Mucosa of stomach (tissue), 1 donor: ENCODE measurements at regions not wholly inside any gene's neighbourhood (a gene's known extent, or its start where the extent isn't known, plus 50 kb on each side); places are given as distances from the start of the nearest gene placed in this dataset.

ENCODE experiments used
- H3K27me3 ChIP-seq: one replicate; pipeline ENCODE4 v1.7.0; 2013; ENCODE audit warnings: mild to moderate bottlenecking, low read length; ENCODE audit not compliant: control insufficient read depth, insufficient read depth
- H3K36me3 ChIP-seq: one replicate; pipeline ENCODE4 v1.7.0; 2013; ENCODE audit warnings: low read length; ENCODE audit not compliant: control insufficient read depth, insufficient read depth
- H3K4me1 ChIP-seq: one replicate; pipeline ENCODE4 v1.7.0; 2013; ENCODE audit warnings: mild to moderate bottlenecking, low read length; ENCODE audit not compliant: control insufficient read depth, insufficient read depth
- H3K4me3 ChIP-seq: one replicate; pipeline ENCODE4 v1.7.0; 2013; ENCODE audit warnings: low read length
- H3K9ac ChIP-seq: one replicate; pipeline ENCODE4 v1.7.0; 2013; ENCODE audit warnings: mild to moderate bottlenecking, low read length, moderate library complexity
- H3K9me3 ChIP-seq: one replicate; pipeline ENCODE4 v1.7.0; 2013; ENCODE audit warnings: mild to moderate bottlenecking, low read length, moderate library complexity; ENCODE audit not compliant: control insufficient read depth
- donor health status: Pancreatic carcinoma.

GRCh38 chr22:49156662-49157285 is 670.9 kb downstream of the BRD1 start:
- Histone ChIP-seq H3K9me3 (no peaks in the 10 kb centered on the region), H3K9ac (no peak overlapping the region), H3K4me1 (no peaks in the 10 kb centered on the region), H3K27me3 (no peaks in the 10 kb centered on the region), H3K36me3 (no peaks in the 10 kb centered on the region), H3K4me3 (no peak overlapping the region)

- Histone ChIP-seq H3K4me3 (no peak overlapping the region), H3K36me3 (no peaks in the 10 kb centered on the region), H3K9ac (no peak overlapping the region), H3K4me1 (no peaks in the 10 kb centered on the region), H3K27me3 (no peaks in the 10 kb centered on the region), H3K9me3 (no peaks in the 10 kb centered on the region)
Measured at GRCh38 chr22:49155770-49156580, 671.7 kb downstream of the BRD1 start.

- H3K4me3 ChIP-seq: no peak overlapping the region
- H3K9ac ChIP-seq: no peak overlapping the region
- no peaks in the 10 kb centered on the region for H3K4me1 ChIP-seq
- no peaks in the 10 kb centered on the region for H3K36me3 ChIP-seq
- H3K27me3 ChIP-seq: no peaks in the 10 kb centered on the region
- no peaks in the 10 kb centered on the region for H3K9me3 ChIP-seq
Measured at GRCh38 chr22:49155039-49155769, 672.5 kb downstream of the BRD1 start.

- Histone ChIP-seq H3K27me3 (no peaks in the 10 kb centered on the region), H3K9ac (no peak overlapping the region), H3K4me3 (no peak overlapping the region), H3K4me1 (no peaks in the 10 kb centered on the region), H3K36me3 (no peaks in the 10 kb centered on the region), H3K9me3 (no peaks in the 10 kb centered on the region)
Measured at GRCh38 chr22:49154433-49154832, 673.2 kb downstream of the BRD1 start.

- Histone ChIP-seq H3K9ac (no peak overlapping the region), H3K27me3 (no peaks in the 10 kb centered on the region), H3K36me3 (no peaks in the 10 kb centered on the region), H3K4me1 (no peaks in the 10 kb centered on the region), H3K4me3 (no peak overlapping the region), H3K9me3 (no peaks in the 10 kb centered on the region)
Measured at GRCh38 chr22:49153921-49154320, 673.8 kb downstream of the BRD1 start.

- Histone ChIP-seq H3K9ac (no peak overlapping the region), H3K4me1 (no peaks in the 10 kb centered on the region), H3K4me3 (no peak overlapping the region), H3K9me3 (no peaks in the 10 kb centered on the region), H3K36me3 (no peaks in the 10 kb centered on the region), H3K27me3 (no peaks in the 10 kb centered on the region)
Measured at GRCh38 chr22:49152939-49153770, 674.5 kb downstream of the BRD1 start.

- H3K9ac ChIP-seq: no peak overlapping the region
- H3K36me3 ChIP-seq: no peaks in the 10 kb centered on the region
- no peaks in the 10 kb centered on the region for H3K27me3 ChIP-seq
- H3K4me1 ChIP-seq: no peaks in the 10 kb centered on the region
- no peaks in the 10 kb centered on the region for H3K9me3 ChIP-seq
- H3K4me3 ChIP-seq: no peak overlapping the region
Measured at GRCh38 chr22:49152127-49152938, 675.3 kb downstream of the BRD1 start.

GRCh38 chr22:49151256-49152126 is 676.2 kb downstream of the BRD1 start:
- Histone ChIP-seq H3K4me3 (no peak overlapping the region), H3K27me3 (no peaks in the 10 kb centered on the region), H3K9me3 (no peaks in the 10 kb centered on the region), H3K9ac (no peak overlapping the region), H3K36me3 (no peaks in the 10 kb centered on the region), H3K4me1 (no peaks in the 10 kb centered on the region)

- H3K27me3 ChIP-seq: no peaks in the 10 kb centered on the region
- H3K36me3 ChIP-seq: no peaks in the 10 kb centered on the region
- no peaks in the 10 kb centered on the region for H3K4me1 ChIP-seq
- no peak overlapping the region for H3K9ac ChIP-seq
- no peaks in the 10 kb centered on the region for H3K9me3 ChIP-seq
- H3K4me3 ChIP-seq: no peak overlapping the region
Measured at GRCh38 chr22:49150801-49151221, 676.9 kb downstream of the BRD1 start.

- H3K4me1 ChIP-seq: no peaks in the 10 kb centered on the region
- no peaks in the 10 kb centered on the region for H3K27me3 ChIP-seq
- H3K4me3 ChIP-seq: no peak overlapping the region
- no peak overlapping the region for H3K9ac ChIP-seq
- no peaks in the 10 kb centered on the region for H3K9me3 ChIP-seq
- no peaks in the 10 kb centered on the region for H3K36me3 ChIP-seq
Measured at GRCh38 chr22:49149721-49150608, 677.7 kb downstream of the BRD1 start.
